Frontal cortex (tissue), 3 donors: ENCODE measurements at regions not wholly inside any gene's neighbourhood (a gene's known extent, or its start where the extent isn't known, plus 50 kb on each side); places are given as distances from the start of the nearest gene placed in this dataset.
"Not testable (repeated sequence)": the region's sequence is repeated elsewhere in the genome, so short reads cannot be mapped to it uniquely, and the experiment has no call there.

Experiments
- DNase-seq, 2 donors: peaks; one replicate each; pipeline ENCODE4 v3.0.0; 2012; ENCODE audit warnings: low spot score in 2 of 2
- FAIRE-seq: peaks from 2 replicates; lab custom pipeline; 2012; peaks lifted over from hg19 to GRCh38; lab: Jason Lieb, UNC
- donor health status: control.
- donor health status: control.
- donor health status: control.

DNA sequence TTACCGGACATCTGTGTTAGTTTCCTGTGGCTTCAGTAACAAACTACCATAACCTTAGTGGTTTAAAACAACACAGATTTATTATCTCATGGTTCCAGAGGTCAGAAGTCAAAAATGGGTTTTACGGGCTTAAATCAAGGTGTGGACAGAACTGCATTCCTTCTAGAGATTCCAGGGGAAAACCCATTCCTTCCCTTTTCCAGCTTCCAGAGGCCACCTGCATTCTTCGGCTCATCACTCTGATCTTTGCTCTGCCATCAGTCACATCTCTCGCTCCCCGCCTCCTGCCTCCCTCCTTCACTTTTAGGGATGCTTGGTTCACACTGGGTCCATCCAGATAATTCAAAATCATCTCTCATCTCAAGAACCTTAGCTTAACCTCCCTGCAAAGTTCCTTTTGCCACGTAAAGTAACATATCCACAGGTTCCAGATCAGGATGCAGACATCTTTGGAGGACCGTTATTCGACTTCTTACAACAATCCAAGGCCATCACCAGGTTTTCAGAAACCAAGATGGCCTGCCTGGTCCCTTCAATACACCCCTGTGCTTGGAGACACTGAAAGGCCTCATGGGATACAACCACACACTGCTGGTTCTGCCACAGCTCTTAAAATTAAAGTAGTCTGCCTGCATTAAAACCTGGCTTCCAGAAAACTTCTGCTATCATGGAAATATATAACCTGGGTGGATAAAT lies 225.9 kb upstream of the MYO3A start:
- FAIRE-seq, result no peak
- DNase-seq, result no peak

DNA sequence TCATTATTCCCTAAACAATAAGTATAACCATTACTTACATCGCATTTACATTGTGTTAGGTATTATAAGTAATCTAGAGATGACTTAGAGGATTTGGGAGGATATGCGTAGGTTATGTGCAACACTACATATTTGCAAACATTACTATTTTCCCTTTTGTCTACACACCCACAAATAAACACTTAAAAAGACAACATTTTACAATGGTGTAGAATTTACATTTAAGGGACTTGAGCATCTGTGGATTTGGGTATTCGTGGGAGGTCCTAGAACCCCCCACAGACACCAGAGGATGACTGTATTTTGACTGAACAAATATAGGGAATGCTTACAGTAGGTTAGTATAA lies 220.2 kb upstream of the MYO3A start:
- FAIRE-seq (no peak), DNase-seq (no peak)

DNA sequence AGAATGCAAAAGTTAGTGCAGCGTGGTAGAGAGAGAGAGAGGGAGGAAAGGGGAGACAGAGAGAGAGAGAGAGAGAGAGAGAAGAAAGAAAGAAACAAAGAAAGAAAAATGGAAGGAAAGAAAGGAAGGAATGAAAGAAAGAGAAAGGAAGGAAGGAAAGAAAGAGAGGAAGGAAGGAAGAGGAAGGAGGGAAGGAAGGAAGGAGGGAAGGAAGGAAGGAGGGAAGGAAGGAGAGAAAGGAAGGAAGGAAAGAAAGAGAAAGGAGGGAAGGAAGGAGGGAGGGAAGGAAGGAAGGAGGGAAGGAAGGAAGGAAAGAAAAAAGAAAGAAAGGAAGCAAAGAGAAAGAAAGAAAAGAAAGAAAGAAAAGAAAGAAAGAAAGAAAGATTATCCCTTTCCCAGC lies 209.8 kb upstream of the MYO3A start:
- DNase-seq, result no peak
- FAIRE-seq, result no peak

DNA sequence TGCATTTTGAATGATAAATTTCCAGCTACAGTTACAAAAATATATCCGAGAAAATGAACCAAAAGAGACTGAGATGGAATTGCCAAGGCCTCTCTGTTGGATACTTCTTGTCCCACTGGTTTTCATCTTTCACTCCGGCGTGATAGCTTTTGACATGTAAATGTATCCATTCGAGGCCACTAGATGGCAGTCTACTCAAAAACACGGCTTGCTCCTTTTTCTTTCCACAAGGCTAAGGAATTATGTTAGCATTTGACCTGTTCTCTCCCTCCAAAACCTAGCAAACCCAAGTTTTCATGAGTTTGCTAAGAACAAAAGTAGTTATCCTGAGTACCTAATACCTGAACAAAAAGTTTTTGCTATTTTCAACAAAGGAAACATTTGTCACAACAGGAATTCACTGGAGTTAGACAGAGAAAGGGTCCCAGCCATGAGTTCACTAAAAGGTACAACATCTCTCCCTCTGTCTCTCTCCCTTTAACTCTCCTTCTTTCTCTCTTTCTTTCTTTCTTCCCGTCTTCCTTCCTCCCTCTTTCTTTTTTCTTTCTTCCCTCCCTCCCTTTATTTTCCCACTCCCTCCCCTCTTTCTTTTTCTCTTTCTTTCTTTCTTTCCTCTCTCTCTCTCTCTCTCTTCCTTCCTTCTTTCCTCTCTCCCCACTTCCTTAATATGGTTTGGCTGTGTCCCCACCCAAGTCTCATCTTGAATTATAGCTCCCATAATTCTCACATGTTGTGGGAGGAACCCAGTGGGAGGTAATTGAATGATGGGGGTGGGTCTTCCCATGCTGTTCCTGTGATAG lies 207.9 kb upstream of the MYO3A start:
- DNase-seq (peak in 1 of 2 donors; percentile 44), FAIRE-seq (peak; percentile 53)

DNA sequence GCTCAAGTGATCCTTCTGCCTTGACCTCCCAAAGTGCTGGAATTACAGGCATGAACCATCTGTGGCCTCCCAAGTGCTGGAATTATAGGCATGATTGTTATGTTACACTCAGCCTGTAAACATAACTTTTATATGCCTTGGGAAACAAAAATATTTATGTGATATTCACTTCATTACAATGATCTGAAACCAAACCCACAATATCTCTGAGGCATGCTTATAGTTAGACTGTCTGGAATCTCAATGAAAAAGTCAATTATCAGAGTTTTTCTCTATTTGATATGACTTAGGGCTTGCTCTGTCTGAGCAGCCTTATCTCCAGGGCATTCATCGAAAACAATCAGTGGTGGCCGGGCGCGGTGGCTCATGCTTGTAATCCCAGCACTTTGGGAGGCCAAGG lies 195.3 kb upstream of the MYO3A start:
- DNase-seq (no peak), FAIRE-seq (no peak)

DNA sequence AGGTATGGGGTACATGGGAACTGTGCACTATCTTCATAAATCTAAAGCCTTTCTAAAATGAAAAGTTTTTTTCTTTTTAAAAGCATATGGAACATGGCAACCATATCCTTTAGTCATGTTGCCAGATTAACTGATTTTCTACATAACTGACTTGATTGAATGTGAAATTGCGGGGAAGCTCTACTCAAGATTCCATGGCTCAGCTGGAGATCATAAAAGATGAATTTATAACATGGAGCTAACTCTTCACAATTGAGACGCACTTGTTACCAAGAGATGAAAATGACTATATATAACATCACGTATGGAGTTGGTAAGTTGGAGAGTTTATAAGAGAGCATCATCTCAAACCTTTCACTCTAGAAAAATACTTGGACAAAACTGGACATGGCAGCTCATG lies 190.2 kb upstream of the MYO3A start:
- DNase-seq, result no peak
- no peak for FAIRE-seq

DNA sequence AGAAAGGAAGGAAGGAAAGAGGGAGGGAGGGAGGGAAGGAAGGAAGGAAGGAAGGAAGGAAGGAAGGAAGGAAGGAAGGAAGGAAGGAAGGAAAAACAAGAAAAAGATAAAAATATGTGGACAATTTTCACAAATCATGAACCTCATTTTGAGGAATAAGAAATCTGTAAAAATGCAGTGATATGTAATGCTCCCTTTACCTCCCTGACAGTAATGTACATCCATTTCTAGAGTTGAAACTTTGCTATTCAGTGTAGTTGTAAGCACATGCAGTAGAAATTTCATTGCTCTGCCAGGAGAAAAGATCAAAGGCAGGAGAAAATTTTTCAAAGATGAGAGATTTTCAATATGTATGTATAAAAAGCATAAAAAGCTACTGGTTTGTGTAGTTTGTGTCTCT lies 189.5 kb upstream of the MYO3A start:
- no peak for FAIRE-seq
- DNase-seq, result no peak

DNA sequence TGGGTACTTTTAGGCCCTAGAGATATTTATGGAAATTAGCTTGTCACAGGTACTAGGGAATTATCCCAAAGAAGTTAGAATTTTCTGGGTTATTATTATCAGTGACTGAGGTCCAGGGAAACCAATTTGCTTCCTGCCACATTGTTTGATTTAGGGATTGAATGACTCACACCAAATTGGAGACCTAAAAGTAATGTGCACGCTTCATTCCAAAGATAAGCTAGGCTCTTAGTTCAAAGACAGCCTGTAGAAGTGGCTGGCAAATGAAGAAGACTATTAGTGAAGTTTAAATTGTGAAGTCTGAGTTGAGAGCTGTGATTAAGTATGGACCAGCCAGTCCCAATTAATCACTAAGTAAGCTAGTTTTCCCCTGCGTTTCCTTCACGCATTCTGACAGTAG lies 188.1 kb upstream of the MYO3A start:
- FAIRE-seq, result no peak
- DNase-seq, result no peak

DNA sequence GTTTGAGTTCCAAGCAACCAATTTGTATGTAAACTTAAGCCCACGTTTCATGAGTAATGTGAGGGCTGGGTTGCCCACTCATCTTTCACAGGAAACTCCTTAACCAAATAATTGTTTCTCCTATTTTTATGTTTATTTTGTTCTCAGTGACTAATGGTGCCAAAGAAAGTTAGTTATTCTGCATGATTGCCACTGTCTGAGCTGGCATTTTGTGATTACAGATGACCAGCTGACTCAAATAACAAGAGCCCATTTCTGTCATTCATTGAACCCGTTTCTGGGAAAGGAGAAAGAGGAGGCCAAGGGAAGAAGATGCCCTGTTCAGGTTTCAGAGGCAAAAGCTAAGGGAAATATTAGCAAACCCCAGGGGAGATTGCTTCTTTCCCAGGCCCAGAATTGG lies 186.9 kb upstream of the MYO3A start:
- no peak for DNase-seq
- no peak for FAIRE-seq

DNA sequence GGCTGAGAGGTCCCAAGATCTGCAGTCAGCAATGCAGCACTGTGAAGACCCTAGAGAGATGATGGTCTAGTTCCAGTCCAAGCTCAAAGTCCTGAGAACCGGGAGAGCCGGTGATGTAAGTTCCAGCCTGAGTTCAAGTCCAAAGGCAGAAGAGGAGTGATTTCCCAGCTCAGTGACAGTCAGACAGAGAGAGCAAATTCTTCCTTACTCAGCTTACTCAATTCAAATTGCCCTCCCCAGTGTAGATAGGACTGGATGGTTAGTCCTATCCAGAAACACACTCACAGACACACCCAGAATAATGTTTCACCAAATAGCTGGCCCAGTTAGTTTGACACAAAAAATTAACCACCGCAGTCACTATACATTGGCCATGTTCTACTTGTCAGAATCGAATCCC lies 185.5 kb upstream of the MYO3A start:
- FAIRE-seq, result no peak
- DNase-seq, result no peak

DNA sequence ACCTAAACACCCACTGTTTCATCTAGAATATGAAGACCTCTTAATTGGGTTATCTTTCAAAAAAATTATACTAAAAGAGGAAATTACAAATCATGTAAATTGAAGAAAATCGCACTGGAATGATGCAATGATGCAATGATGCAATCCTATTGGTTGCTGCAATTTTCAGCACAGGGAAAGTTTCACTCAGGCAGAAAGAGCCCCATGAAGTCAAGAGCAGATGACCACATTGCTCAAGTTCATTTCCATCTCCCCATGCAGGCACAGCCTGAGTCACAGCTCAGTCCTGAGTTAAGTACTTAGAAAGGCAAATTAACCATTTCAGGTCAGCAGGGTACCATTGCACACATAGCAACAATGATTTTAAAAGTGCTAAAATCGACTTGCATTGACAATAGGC lies 180.3 kb upstream of the MYO3A start:
- FAIRE-seq, result no peak
- no peak for DNase-seq

DNA sequence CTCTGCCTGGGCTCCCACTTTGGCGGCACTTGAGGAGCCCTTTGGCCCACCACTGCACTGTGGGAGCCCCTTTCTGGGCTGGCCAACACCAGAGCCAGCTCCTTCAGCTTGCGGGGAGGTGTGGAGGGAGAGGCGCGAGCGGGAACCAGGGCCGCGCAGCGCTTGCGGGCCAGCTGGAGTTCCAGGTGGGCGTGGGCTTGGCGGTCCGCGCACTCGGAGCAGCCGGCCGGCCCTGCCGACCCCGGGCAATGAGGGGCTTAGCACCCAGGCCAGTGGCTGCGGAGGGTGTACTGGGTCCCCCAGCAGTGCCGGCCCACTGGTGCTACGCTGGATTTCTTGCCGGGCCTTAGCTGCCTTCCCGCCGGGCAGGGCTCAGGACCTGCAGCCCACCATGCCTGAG lies 178.2 kb upstream of the MYO3A start:
- not testable (repeated sequence) for DNase-seq, FAIRE-seq

DNA sequence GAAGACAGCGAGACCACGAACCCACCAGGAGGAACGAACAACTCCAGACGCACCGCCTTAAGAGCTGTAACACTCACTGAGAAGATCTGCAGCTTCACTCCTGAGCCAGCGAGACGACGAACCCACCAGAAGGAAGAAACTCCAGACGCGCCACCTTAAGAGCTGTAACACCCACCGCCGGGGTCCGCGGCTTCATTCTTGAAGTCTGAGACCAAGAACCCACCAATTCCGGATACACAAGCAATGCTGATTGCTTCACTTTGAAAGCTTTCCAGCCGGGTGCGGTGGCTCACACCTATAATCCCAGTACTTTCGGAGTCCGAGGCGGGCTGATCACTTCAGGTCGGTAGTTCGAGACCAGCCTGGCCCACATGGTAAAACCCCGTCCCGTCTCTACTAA lies 177.2 kb upstream of the MYO3A start:
- FAIRE-seq (no peak), DNase-seq (no peak)

DNA sequence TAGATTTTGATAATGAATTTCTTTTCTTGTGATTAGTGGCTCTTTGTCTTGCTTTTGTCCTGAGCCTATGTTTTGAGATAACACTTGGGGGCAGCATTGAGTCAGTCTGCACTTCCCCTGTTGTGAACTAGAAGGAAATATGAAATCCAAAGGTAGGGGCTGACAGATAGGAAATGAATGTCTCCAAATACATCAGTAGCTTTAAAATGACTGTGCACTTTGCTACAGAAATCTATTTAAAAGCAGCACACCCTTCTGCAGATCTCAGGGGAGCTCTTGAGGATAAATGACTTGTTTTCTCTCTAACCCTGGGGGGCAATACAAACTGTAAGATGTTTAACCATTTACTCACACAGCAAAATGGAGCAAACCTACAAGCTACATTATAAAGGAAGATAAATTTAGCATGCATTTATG lies 176.0 kb upstream of the MYO3A start:
- FAIRE-seq (peak; percentile 33), DNase-seq (peak; percentile 22 to 42)

DNA sequence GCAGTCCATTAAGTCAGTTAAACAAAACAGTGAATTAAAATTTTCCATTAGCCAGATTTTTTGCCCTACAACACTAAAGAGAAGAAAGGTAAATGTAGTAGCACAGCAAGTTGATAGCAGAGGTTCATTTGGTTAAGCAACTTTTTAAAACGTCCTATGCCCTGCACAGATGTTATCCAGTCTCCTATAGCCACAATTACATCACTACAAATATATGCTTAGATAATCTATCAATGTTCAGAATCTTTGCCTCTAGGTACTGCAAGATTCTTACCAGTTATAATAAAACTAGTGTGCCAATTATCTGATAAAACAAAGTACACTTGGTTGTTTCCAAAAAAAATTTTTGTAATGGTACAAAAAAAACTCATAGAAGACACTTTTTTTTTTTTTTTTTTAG lies 175.5 kb upstream of the MYO3A start:
- DNase-seq (no peak), FAIRE-seq (no peak)

DNA sequence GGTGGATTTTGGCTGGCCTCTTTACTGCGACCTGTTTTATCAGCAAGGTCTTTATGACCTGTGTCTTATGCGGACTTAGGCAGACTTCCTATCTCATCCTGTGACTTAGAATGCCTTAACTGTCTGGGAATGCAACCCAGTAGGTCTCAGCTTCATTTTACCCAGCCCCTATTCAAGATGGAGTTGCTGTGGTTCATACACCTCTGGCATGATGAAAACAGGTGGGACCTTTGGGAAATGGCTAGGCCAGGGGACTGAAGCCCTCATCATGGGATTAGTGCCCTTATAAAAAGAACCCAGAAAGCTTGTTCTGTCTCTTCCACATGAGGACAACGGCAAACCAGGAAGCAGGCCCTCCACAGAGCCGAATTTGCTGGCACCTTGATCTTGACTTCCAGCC lies 172.1 kb upstream of the MYO3A start:
- FAIRE-seq, result no peak
- DNase-seq, result no peak

DNA sequence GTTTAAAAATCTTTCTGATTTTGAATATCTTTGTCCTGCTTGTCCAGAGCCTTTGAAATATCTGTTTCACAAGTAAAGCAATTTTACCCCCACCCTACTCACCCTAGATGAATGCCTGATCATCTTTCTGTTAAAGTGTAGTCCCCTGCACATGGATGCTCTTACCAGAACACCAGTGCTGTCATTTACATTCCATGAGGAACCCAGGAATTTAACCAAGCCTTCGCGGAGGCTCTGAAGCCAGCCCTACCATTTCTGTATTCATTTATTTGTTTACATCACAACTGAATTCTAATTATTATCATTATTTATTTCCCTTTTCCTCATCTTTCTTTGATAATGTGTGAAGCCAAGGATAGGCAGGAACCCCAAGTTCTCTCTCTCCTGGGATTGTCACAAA lies 167.8 kb upstream of the MYO3A start:
- no peak for DNase-seq
- no peak for FAIRE-seq

DNA sequence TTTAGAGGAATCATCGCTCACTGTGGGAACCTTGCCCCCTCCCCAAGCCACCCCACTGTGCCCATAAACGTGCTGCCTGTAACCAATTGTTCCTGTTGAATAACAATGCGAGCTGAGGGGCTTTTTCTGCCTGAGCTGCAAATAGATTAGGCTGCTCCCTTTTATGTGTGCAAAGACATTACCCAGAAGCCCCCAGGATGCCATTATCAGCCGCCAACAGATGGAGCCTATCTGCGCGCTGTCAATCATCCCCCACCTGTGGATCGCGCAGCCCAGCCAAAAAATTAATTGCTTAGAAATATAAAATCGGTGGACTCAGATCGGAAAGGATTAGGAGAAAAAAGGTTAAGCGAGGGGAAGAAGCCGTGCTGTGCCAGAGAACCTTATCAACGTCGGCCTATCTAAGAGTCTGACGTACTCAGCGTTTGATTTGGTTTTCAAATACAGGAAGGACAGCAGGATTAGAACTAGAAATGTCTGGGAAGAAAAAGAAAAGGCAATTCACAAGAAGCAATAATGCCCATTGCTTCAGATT lies 167.3 kb upstream of the MYO3A start:
- DNase-seq (no peak), FAIRE-seq (no peak)

DNA sequence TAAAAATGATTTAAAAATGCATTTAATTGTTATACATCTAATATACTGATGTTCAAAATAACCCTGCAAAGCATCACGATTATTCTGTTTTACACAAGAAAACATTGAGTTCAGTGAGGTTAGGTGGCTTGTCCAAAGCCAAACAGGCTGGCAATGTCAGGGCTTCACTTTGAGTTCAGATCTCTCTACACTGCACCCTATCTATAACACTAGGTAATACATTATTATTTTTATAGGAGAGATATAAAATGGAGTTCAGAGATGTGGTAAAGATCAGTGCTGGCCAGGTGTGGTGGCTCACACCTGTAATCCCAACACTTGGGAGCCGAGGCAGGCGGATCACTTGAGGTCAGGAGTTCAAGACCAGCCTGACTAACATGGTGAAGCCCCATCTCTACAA lies 165.9 kb upstream of the MYO3A start:
- DNase-seq (no peak), FAIRE-seq (no peak)

DNA sequence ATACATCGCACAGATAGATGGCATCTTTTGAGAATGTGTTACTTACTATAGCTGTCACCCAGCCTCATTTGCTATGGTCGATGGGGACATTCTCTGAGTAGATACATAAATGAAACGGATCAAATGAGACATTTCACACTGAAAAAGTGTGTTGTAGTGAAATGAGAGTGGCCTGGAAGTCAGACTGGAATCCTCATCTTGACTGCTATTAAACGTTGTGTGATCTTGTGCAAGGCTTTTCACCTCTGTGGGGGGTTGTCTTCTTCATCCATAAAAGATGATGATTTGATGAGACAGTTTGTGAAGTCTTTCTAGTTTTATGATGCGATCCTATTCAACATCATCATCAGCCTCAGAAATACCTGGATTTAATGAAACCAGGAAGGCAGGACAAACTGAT lies 155.4 kb upstream of the MYO3A start:
- DNase-seq (no peak), FAIRE-seq (no peak)

DNA sequence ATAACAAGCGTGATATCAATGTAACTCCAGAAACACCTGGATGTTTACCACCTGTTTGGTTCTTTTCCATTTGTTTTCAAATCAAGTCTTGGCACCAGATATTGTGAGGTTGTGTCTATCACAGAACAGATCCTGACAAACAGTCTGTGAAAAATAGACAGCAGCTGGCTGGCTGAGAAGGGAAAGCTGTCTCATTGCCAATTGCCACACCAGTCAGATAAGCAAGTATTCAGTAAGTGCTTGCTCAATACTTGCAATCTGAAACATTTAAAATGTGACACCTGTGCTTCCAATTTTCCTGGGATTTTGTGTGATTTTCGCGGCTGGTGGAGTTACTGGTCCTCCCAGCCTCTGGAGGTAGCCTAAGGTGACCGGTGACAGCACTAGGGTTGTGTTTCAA lies 147.9 kb upstream of the MYO3A start:
- FAIRE-seq, result no peak
- no peak for DNase-seq

DNA sequence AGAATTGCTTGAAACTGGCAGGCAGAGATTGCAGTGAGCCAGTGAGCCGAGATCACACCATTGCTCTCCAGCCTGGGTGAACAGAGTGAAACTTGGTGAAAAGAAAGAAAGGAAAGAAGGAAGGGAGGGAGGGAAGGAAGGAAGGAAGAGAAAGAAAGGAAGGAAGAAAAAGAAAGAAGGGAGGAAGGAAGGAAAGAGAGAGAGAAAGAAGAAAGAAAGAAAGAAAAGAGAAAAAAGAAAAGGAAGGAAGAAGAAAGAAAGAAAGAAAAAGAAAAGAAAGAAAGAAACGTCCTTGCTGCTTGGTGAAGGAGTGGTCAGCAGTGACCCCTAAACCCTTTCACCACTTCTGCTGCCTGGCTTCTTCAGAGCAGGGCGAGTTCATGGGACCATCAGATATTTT lies 147.1 kb upstream of the MYO3A start:
- FAIRE-seq, result no peak
- no peak for DNase-seq
